SK-N-SH (cell line): ENCODE measurements at regions not wholly inside any gene's neighbourhood (a gene's known extent, or its start where the extent isn't known, plus 50 kb on each side); places are given as distances from the start of the nearest gene placed in this dataset.

Source experiments
- CTCF ChIP-seq: fragments of 200-600 bp; sonication (generic); IDR thresholded peaks from 2 replicates; pipeline ENCODE4 v1.6.1; 2017; ENCODE audit warnings: antibody characterized with exemption, mild to moderate bottlenecking, moderate library complexity
- MAX ChIP-seq: IDR thresholded peaks from 2 replicates; pipeline ENCODE4 v1.4.0; 2012; ENCODE audit warnings: low read depth
- USF2 ChIP-seq: fragments of 150-350 bp; IDR thresholded peaks from 2 replicates; pipeline ENCODE4 v1.6.1; 2017; ENCODE audit warnings: antibody characterized with exemption, low read length, low read depth, borderline replicate concordance

- TF ChIP-seq MAX (no peak), USF2 (no peak), CTCF (no peak)
Observed at GRCh38 chr7:110179037-110179436, 911.9 kb upstream of the LRRN3 start.
